NCI-H2227 (cell line): ENCODE measurements at regions not wholly inside any gene's neighbourhood (a gene's known extent, or its start where the extent isn't known, plus 50 kb on each side); places are given as distances from the start of the nearest gene placed in this dataset.

Experiments used
- DNase-seq: peaks from one replicate; lab custom pipeline; 2025; ENCODE audit not compliant: unreplicated experiment; lab: John Stamatoyannopoulos, UW

DNA sequence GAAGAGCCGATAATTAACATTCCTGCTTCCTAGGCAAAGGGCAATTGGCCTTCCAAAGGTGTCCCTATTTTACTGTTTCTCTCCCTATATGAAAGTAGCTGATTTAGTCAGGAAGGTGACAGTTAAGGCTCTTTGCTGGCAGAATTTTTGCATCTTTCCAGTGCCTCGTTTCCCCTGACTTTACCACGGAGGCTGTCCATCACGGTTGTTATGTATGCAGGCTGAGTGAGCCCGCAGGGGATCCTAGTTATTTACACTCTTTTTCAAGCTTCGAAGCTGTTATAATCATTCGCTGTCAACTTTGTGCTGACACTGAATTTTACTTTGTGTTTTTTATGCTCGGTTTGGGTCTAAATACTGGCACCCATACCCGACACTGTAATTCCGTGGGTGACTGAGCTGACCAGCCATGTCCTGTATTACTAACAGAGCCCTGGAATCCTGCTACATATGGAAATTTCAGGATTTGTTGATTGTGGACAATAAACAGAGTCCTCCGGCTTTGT lies 713.8 kb upstream of the FANCL start:
- no peak for DNase-seq

DNA sequence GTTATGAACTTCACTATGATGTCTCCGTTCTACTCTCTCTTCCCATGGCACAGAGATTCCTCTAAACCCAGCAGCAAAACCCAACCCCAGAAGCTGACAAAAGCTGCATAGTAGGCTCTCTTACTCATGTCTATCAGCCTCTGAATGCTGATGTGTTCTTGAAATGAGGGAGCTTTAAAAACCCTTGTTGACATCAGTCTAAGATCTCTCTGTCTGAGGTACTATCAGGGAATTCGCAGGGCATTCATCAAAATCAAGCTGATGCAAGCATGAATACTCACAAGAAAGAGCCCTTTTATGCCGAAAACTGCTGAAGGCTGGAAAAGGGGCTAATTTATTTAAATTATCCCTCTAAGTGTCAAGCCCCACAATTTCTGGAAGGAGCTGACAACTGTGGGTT lies 710.6 kb upstream of the FANCL start:
- no peak for DNase-seq

DNA sequence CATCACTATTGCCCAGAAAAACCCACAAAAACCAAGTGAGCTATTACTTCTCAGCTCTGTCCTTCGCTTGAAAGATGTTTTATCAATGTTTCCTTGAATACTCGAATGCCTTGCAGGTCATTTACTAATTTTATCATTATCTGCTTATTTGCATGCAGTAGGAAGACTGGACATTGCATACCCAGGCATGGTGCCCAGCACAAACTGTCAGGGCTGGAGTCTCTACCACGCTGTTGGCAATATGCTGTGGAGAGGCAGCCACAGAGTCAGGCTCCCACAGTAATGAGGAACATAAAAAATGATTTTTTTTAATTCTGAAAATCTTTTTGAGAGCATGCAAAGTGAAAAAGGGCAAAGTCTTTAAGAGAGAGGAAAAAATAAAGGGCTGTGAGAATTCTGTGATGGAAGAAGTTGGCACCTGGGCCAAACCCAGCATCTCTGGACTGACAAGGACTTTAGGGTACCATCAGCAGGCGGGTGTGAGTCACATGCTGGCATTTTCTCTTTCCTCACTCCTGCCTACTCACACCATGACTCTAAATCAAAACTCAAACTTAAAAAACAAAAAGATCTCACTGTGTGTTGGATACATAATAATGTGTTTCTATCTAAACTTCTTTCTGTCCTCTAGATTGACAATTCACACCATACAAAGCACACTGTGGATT lies 709.8 kb upstream of the FANCL start:
- no peak for DNase-seq

DNA sequence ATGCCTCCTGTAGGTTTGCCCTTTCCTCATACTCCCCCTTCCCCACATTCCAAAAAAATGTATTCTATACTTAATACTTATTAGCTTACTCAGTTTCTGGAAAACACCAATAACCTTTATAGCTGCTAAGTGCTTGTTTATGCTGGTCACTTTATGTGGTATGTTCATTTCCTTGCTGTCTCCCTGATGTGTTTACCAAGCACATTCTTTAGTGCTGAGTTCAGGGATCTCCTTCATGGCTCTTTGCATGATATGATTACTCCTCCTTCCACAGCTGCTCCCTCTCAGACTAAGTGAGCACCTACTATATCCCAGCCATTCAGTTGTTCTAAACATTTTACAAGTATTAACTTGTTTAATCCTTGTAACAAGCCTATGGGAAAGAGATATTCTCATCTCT lies 698.3 kb upstream of the FANCL start:
- no peak for DNase-seq

DNA sequence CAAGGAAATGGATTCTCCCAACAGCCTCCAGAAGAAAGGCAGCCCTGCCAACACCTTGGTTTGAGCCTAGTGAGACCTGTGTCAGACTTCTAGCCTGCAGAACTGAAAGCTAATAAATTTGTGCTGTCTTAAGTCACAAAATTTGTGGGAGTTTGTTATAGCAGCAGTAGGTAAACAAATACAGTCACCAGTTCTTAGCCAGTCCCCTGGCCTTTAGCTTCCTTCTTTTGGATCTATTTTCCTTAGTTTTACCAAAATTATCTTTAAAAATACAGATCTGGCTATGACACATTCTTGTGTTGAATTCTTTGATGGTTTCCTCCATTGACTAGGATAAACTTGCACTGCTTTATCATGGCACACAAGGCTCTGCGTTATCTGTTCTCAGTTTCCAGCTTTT lies 697.9 kb upstream of the FANCL start:
- no peak for DNase-seq

DNA sequence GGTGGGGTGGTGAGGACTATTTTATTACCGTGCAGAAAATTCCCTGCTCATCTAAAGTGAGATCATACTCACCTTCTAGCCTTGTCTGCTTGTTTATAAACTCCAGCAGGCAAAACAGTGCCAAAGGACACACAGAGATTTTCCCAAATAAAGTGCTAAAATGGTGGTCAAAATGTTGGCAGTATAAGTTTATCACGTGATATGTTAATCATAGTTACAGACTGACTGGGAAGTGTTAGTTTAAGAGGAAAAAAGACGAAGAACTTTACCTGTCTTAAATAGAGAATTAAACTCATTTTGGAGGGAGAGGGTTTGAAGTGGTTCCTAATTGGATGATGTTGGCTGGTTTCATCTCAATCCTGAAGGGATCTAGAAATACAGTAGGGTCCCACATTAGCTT lies 691.7 kb upstream of the FANCL start:
- no peak for DNase-seq

DNA sequence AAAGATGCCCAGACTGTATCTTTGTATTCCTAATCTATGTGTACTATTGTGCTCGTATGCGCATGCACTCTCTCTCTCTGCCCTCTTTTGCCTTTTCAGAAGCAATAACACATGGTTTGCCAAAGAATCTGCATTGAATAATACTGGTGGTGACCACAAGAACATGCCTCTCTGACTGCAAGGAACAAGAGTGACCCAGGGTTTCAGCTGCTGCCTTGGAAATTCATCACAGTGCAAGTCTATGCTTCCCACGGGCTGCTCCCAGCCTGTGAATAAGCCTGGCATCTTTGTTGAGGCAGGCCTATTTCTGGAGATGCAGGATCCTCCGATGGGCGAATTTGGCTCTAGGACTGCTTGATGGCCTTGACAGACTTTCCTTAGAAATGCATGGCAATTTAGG lies 689.4 kb upstream of the FANCL start:
- no peak for DNase-seq

DNA sequence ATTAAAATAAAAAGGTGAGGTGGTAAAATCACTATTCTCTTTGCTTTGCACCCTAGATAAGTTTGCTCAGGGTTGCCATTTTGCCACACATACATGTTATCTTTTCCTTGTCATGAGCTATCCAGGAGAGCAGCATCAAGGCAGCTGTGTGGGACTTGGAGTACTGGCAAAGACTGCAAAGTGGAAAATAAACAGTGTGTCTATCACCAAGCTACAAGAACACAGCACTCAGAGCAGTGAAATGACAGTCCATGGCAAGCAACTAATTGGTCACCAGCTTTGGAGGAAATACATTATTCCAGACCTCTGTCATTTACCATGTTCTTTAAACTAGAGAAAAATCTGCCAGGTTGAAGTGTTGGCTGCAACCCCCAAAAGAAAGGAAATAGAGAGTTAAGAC lies 687.8 kb upstream of the FANCL start:
- DNase-seq: no peak

DNA sequence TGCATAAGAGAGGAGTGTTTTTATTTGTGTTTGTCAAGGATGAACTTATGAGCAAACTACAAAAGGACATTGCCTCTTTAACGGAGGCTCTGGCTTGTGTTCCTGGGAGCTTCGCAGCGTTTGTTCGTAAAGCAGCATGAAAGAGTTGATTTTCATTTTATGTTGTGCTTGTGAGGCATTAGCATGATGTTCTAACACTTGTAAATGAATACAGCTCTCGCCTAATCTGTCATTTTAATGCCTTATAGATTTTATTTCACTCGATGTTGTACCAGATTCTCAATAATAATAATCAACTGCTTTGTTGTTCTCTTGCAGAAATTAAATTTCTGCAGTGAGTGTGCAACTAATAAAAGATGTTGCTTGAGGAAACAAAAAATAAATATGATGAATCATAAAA lies 687.3 kb upstream of the FANCL start:
- no peak for DNase-seq

DNA sequence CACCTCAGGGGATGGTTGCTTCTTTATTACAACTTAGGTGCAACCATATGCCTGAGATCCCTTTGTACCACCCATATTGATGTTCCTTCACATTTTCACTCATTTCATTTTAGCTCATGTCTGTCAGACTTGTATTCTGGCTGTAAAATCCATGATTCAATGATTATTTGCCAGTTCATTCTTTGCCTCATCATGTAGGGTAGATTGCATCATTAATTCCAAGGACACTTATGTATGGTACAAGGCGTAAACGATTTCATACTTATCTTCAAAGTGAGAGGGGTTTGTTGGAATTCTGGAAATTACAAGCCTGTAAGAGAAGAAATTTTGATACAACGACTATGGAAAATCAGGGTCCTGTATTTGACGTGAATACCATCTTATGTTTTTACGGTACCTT lies 685.0 kb upstream of the FANCL start:
- no peak for DNase-seq

DNA sequence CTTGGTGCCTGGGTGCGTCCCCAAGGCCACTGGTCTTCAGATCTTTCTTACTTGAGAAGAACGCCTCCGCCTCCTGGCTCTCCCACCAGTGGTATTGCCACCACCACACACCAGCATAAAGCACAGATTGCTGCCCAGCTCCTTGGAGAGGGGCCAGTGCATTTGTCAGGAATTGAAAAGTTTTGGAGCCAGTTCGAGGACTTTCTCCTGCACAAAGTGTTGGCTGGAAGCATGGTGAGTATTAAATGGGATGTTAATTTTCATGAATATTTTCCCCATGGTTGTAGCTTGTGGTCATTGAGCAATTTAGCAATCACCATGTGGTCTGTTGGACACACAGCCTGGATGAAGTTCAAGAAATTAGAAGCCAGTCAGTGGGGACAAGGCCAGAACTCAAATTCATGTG lies 684.6 kb upstream of the FANCL start:
- no peak for DNase-seq

DNA sequence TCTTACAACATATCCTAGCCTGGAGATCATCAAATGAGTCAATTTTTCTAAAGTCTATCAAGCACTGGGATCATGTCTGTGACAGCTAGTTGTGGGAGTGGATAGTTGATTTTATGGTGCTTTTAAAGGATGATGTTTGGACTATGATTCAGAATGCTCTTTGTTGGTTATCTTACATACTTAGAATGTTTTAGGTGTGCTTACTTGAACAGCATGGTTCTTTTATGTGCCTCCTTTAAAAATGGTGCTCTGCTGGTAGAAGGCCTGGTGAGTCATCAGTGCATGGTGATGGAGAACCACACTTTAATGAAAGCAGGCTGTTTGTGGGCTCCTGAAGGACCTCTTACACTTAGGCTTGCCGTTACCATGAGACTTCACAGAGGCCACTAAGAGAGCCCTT lies 682.7 kb upstream of the FANCL start:
- DNase-seq: no peak

DNA sequence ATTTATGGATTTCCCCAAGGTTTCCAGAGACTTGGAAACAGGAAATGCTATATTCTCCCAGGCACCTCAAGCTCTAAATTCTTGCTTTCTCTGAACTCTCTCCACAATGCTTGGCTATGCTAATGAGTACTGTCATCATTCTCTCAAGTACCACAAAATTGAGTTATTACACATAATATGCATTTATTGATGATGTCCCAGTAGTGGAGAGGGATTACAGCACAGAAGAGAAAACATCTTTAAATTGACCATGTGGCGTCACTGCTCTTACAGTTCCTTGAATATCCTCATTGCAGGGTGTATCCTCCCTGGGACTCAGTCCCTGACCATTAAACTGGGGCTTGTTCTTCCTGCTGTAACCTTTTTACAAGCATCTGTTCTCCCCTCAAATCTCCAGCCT lies 681.1 kb upstream of the FANCL start:
- DNase-seq: no peak

DNA sequence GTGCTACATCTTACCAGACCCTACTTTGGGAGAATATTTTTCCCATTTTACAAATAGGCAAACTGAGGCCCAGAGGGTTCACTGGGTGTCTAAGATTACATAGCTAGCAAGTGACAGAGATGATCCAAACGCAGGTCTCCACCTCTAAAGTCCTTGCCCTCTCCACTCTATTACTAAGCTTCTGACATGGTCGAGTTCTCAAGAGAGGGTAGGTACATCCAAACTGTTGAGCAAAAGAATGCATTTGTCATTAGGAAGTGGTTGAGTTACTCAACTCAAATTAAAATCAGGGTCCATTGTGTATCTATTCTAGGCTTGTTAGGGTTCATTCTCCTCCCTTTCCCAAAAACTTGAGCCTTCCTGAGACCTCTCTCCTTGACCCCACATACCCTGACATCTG lies 680.6 kb upstream of the FANCL start:
- DNase-seq: no peak

DNA sequence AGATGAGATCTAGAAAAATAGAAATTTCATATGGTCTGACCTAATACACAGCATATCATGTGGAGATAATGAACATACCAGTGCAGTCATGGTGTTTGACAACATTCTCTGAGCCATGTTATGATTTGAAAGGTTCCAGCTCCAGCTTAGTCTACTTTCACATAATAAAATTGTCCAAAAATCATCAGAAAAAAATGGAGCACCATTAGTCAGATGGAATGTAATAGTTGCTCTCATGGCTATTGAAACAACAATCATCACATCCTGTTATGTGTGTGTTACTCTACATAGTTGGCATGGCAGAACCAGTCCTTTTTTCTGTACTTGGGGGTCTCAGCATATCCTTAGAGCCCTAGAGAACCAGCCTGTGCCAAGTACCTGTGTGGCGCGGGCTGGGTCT lies 678.9 kb upstream of the FANCL start:
- no peak for DNase-seq

DNA sequence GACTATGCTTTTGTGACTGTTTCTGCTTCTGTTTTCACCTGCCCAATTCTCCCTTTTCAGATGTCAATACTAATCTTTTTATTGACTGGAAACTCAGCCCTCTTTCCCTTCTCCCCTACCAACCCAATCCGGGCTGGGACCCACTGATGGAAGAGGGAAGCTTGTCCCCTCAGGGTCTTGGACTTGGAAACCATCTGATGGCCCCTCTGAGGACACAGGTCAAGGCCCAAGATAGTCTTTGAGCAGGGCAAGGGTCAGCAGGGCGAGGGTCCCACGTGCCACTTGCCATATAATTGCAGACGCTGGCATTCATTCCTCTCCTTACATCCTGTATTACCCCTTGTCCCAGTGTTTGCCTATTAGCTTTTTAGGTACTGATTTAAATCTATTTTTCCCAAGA lies 678.2 kb upstream of the FANCL start:
- DNase-seq: no peak

DNA sequence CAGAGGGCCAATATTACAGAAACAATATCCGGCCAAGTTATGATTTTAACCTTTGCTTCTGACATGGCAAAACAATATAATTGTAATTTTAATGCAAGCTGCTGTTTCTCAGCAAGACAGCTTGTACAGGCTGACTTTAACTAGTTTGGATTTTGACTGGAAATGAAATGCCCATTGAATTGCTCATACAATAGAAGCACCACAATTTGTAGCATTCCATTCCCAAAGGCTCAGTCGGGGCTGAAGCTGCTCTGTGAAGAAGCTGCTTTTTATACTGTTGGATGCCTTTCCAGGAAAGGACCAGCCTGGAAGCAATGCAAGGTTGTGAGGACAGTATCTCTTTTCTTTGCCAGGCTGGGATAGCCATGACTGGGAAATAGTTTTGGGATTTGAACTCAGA lies 677.0 kb upstream of the FANCL start:
- DNase-seq: no peak

DNA sequence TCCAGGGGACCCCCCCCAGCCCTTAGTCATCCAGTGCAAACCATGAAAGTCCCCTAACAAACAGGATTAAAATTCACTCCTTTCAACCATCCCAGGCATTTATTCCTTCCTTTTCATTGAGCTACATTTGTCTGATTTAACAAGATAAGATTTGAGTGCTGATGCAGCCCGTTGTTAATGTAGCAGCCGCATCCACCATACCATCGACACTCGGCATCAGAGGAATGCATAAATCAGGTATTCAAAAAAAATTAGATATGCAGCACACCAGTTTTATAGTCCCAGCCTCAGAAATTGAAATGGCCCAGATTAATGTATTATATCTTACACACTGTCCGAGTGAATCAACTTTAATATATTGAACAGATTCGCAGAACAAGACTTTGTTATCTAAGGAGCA lies 676.5 kb upstream of the FANCL start:
- DNase-seq: no peak

DNA sequence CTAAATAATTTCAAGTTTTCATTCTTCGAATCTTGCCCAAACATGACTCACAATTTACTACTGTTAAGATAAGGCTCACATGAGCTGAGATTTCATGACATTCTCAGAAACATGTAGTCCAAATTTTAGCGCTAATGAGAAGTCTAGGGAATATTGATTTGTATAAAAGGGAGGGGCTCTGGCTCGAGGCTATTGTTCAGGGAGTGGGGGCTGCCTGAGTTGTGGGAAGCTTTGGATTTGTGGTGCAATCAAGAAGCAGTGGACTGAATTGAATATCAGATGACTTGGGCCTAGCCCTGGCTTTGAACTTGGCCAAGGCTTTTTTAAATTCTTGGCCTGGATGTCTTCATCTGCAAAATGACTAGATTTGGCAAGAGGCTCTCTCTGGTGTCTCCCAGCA lies 674.9 kb upstream of the FANCL start:
- no peak for DNase-seq

DNA sequence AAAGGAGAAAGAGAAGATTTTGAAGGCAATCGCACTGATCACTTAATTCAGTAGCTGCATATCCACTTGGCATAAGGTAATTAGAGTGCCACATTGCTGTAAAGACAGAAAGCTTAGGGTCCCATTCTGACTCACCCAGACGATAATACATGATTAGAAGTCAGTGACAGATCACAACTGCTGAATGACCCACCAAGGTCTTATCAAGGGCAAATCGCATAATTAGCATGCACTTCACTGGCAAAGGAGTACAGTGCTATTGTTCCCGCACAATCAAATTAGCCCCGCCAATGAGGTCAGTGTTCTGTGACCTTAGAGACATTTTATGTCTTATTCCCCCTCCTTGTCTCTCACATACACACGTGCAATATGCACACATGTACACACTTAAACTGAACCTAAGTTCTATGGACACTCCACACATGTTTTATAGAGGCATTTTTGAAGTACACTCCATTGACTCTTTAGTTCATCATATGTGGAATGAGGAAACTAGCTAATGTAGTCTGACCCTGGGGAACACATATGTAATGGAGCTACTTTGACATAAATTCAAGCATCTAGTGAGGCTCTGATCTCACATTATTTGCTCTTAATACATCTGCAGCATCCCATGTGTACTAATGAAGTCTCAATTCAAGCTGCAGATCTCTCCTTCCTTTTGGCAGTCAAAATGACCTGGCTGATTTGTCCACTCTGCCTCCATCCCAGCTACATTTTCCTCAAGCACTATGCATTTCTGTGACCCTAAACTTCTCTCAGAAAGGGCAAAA lies 673.8 kb upstream of the FANCL start:
- DNase-seq: peak; percentile 27

DNA sequence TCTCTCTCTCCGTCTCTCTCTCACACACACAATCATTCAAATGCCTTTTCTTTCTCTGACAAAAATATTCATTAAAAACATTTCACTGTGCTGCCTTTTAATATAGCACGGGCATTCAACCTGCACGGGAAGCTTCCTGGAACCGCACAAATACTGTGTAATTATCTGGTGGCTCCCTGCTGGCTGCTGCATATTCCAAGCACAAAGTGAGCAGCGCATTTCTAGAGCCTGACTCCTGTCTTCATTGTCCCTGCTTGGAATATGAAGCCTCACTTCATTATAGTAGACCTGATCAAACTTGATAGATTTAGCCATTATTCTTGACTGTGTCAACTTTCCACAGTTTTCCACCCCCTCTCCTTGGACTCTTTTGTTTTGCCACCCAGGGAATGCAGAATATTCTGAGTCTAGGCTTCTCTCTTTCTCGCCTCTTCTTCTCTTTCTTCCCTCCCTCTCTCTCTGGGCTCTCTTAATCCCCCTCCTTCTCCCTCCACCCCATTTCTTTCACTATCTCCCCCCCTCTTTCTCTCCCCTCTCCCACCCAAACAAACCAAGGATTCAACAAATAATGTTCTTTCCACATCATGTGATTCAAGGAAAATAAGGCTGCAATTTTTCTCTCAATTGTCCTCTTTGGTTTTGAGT lies 672.1 kb upstream of the FANCL start:
- peak; percentile 90 for DNase-seq

DNA sequence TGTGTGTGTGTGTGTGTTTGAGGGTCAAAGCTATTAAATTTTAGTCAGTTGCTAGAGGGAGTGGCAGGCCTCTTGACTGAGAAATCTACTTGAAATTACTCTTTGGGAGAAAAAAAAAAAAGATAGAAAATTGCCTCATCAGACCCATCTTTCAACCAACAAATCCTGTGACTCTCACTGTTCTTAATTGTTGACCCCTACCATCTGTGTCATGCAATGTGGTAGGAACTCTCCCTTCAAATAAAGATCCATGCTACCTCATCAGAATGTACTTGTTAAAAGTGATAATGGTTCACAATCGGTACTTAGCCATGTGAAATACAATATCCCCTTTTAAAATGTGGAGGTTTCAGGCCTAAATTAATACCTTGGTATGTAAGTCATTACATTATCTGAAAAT lies 670.8 kb upstream of the FANCL start:
- DNase-seq: peak; percentile 78
